NCI-H446 (cell line): ENCODE measurements at regions not wholly inside any gene's neighbourhood (a gene's known extent, or its start where the extent isn't known, plus 50 kb on each side); places are given as distances from the start of the nearest gene placed in this dataset.
A peak's percentile ranks its signal among the peaks of the same experiment; 100 is the strongest.
"Not testable (repeated sequence)": the region's sequence is repeated elsewhere in the genome, so short reads cannot be mapped to it uniquely, and the experiment has no call there.

Experiments used
- DNase-seq, 2 experiments: peaks; one replicate each; lab custom pipeline; 2025; lab: John Stamatoyannopoulos, UW

DNA sequence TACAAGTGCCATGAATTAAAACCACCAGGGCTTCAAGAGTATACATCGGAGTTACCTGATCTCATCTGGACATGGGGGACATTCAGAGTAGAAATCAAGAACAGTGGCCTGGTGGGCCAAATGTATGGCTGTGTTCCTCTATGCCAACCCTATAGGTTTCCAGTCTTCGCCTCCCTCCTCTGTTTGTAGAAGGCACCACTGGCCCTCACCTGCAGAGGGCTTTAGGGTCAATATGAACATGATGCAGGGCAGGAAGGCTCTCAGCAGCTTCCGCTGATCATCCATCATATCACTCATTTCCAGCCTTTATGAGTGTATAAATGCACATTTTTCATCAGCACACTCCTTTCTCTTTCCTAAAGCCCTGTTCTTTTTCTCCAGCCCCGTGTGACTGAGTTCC lies 555.5 kb upstream of the BRINP1 start:
- DNase-seq = no peak

DNA sequence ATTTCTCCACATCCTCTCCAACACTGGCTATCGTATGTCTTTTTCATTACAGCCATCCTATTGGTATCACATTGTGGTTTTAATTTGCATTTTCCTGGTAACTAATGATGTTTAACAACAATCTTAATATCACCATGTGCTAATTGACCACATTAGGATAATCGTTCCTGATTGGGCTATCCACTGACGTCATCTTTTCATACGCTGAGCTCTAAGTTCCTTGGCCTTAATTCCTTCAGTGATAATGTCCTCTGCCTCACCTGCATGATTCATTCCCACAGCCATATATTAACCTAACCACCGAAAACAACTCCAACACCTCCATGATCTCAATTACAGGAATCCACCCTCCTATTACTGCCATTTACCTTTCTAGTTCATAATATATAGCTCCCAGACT lies 547.9 kb upstream of the BRINP1 start:
- no peak for DNase-seq

- DNase-seq = no peak
Observed at GRCh38 chr9:119907056-119907455, 537.8 kb upstream of the BRINP1 start.

GRCh38 chr9:119905724-119906123 lies 536.5 kb upstream of the BRINP1 start:
- no peak for DNase-seq

- DNase-seq = no peak
Observed at GRCh38 chr9:119903851-119904250, 534.6 kb upstream of the BRINP1 start.

DNA sequence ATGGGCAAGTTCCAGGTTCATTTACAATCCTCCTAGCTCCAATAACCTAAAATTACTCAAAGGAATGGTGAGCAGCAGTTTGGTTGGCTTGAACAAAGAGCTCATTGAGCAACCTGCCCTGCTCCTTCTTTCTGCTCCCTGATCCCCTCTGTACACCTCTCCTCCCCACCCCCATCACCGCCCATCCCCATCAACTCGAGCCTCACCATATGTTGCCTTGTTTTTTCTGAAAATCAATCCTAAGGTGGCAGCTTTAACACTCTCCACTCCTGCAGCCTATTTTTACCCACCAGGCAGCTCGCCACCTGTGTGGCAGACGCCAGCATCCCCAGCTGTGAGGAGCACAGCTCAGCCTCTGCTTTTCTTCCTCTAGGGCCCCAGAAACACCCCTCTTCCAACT lies 533.4 kb upstream of the BRINP1 start:
- DNase-seq = no peak

- no peak for DNase-seq
Observed at GRCh38 chr9:119898316-119898715, 529.1 kb upstream of the BRINP1 start.

- DNase-seq = no peak
Observed at GRCh38 chr9:119884438-119884837, 515.2 kb upstream of the BRINP1 start.

- DNase-seq = no peak
Observed at GRCh38 chr9:119881898-119882297, 512.7 kb upstream of the BRINP1 start.

DNA sequence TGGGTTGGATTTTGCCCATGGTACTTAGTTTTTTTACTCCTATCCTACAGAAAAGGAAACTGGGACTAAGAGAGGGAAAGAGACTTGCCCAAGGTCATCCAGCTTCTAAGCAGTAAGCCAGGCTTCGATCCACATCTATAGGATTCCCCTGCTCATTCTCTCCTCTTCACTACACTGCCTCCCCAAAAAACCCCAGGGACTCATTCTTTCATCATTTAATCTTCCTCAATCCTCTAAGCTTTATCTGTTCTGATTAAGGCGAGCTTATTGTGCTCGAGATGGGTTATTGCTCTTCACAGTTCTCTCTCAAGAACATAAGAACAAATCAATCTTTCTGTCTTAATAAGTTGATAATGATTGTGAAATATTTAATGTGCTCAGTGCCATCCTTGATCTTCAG lies 511.1 kb upstream of the BRINP1 start:
- no peak for DNase-seq

DNA sequence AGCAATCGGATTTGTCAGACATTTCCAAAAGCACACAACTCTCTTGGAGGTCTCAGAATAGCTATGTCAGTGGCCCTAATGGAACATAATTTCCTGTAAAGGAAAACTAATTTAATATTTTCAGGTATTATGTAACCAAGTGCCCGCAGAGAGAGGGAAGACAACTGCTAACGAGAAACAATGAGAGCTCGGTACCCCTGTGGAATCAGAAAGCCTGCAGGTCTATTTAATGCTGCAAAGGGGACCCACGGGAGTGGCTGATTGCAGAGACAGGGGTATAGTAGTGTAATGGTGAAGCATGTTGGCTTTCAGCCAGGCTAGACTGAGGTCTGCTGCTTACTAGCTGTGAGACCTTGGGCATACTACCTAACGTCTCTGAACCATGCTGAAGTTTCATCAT lies 508.1 kb upstream of the BRINP1 start:
- no peak for DNase-seq

DNA sequence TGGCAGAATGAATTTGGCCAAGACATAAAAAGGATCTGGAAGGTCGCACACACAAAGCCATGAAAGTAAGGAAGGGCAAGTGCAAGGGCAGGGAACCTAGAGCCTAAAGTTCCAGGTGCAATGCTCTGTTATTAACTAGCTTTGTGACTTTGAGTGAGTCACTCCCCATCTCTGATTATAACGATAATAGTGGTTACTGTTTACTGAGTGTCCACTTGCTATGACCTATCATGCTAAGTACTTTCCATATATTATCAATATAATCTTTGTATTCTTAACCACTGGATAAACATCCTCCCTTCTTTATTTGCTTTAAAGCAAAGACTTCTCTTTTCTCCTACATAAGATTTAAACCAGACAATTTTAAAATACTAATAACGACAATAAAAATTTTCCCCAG lies 504.6 kb upstream of the BRINP1 start:
- DNase-seq = no peak

DNA sequence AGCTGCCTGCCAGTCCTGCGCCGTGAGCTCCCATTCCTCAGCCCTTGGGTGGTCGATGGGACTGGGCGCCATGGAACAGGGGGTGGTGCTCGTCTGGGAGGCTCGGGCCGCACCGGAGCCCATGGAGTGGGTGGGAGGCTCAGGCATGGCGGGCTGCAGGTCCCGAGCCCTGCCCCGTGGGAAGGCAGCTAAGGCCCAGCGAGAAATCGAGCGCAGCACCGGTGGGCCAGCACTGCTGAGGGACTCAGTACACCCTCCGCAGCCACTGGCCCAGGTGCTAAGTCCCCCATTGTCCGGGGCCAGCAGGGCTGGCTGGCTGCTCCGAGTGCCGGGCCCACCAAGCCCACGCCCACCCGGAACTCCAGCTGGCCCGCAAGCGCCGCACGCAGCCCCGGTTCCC lies 501.0 kb upstream of the BRINP1 start:
- not testable (repeated sequence) for DNase-seq

DNA sequence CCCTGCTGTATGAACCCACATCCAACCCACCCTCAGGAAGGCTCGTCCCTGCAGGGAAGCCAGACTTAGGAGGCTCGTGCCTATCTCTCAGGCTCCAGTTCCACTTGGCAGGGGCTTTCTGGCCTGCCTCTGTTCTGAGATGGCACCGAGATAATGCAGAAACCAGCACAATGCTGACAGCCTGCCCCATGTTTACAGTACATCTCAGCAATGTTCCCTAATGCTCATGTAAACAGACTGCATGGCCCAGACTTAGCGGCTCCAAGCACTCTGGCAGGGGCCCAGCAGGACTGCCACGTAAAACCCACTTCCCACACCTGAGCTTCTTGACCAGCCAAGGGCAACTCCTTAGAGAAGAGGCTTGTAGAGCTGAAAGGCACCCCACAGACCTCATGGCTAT lies 499.5 kb upstream of the BRINP1 start:
- peak; percentile 36 to 69 for DNase-seq

GRCh38 chr9:119861842-119862241 lies 492.6 kb upstream of the BRINP1 start:
- DNase-seq = peak; percentile 19 to 77

DNA sequence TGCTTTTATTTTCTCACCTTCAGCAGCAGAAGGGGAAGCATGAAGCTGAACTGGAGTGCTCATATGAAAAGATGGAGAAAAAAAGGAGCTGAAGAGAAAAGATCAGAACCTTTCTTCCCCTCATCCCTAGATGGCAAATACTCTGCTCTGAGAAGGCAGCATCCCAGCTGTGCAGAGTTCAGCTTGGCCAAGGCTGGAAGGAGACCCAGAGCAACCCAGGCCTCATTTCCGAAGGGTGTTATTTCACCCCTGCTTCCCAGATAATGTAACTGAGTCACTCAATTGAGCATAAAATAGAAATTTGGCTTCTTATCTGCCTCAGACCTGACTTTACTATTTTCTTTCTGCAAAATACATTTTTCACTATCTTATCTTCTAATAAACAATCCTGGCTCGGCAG lies 489.9 kb upstream of the BRINP1 start:
- DNase-seq = no peak

DNA sequence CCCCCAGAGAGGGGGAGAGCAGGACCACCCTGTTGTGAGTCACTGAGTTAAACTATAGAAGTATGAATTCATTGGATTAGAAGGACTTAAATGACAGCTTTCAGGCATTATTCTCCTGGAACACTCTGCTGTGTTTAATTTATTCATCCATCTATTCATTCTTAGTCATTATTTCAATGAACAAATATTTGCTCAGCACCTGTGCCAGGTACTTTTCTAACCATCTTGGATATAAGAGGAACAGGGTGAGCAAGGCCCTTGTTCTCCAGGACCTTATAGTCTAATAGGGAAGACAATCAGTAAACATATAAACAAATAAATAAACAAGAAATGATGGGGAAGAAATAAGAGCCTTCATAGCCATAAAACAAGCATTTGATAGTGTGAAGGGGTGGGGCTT lies 483.9 kb upstream of the BRINP1 start:
- no peak for DNase-seq

DNA sequence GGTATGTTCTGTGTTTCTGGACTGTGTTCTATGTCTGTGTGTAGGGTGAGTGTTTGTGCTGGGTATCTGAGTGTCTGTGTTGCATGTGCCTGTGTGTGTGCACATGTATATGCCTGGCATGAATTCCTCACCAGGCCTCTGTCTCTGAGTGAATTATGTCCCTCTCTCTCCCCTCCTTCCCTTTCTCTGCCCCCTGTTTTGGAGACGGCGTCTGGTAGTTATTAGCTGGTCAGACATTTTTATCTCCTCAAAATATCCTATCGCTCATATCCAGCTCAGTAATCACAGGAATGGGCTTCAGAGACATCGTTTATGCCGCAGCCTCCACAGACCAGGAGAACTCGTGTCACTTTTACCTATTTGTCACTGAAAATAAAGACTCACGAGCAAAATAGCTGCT lies 483.2 kb upstream of the BRINP1 start:
- no peak for DNase-seq

- peak in 1 of 2 experiments; percentile 57 for DNase-seq
Observed at GRCh38 chr9:119844431-119844830, 475.2 kb upstream of the BRINP1 start.

DNA sequence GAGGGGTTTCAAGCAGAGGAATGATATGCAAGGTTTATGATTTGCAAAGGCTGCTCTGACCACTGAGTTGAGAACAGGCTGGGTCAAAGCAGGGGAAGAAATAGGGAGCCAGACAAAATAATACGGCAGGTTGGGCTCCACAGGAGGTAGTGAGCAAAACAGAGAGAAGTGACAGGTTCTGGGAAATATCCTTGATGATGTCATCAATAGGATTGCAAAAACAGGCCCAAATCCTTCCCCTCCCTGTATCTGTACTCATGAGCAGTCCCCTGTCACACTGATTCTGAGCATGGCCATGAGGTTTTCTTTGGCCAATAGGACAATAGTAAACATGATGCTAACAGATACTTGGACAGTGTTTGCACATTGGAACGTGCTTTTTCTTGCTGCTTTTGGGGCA lies 471.8 kb upstream of the BRINP1 start:
- peak; percentile 19 to 50 for DNase-seq

DNA sequence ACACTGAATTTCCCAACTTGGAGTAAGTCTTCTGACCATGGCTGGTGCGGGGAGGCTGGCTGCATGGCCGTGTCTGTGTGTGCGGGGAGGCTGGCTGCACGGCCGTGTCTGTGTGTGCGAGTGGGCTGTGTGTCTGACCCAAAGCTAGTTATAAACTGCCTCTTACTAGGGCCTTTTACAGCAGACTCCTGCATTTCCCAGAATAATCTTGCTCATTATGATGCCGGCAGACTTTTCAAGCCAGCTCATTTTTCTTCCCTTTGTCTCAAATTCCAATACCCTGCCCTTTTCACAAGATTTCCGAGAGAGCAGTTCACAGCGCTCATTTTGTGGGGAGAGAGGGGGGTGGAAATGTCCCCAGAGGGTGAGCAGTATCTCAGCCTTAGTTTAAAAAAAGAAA lies 470.7 kb upstream of the BRINP1 start:
- DNase-seq = no peak

DNA sequence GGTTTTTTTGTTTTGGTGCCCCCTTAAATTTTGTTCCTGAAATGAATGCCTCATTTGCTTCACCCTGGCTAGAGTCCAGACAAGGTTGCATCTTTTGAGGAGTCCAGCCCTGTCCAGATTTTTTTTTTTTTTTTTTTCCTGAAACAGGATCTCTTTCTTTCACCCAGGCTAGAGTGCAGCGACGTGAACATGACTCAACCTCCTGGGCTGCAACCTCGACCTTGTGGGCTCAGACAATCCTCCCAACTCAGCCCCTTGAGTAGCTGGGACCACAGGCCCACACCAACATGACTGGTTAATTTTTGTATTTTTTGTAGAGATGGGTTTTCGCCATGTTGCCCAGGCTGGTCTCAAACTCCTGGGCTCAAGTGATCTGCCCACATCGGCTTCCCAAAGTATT lies 469.0 kb upstream of the BRINP1 start:
- no peak for DNase-seq

GRCh38 chr9:119836036-119836435 lies 466.8 kb upstream of the BRINP1 start:
- DNase-seq = no peak

- no peak for DNase-seq
Observed at GRCh38 chr9:119834064-119834620, 464.9 kb upstream of the BRINP1 start.

DNA sequence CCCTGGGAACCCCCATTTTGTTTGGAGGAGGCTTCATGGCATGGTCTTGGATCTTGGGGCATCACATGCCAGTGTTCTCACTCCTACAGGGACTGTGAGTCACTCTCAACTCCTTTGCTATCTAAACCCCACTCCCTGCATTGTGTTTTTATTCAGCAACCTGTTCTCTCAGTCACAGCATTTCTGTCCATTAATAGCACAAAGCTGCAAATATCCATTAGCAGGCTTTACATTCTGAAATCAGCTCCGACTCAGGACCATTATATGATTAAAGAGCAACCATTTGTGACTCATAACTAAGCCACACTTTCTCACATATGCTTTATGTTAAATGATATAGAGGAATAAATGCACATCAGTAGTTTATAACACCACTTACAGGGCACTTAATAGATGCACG lies 462.1 kb upstream of the BRINP1 start:
- no peak for DNase-seq
